ENCODE measurements at regions not wholly inside any gene's neighbourhood (a gene's known extent, or its start where the extent isn't known, plus 50 kb on each side); places are given as distances from the start of the nearest gene placed in this dataset.

DNA sequence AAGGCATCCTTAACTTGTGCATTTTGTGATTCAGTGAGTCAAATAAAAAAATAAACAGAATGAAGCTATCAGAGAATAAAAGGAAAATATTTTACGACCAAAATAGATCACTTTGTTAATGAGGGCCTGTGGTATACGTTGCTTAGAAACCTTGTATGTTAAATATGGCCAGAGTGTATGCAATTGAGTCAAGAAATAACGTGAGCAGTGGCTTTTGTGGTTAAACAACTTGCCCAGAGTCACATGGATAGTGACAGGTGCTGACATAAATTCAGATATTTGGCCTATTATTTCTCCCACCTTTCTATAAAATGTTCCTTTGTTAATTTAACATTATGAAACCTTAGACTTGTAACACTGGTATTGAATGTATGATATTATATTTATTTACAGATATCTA lies 393.4 kb downstream of the PABPC4L start:
- TF ChIP-seq, protein P1, sequence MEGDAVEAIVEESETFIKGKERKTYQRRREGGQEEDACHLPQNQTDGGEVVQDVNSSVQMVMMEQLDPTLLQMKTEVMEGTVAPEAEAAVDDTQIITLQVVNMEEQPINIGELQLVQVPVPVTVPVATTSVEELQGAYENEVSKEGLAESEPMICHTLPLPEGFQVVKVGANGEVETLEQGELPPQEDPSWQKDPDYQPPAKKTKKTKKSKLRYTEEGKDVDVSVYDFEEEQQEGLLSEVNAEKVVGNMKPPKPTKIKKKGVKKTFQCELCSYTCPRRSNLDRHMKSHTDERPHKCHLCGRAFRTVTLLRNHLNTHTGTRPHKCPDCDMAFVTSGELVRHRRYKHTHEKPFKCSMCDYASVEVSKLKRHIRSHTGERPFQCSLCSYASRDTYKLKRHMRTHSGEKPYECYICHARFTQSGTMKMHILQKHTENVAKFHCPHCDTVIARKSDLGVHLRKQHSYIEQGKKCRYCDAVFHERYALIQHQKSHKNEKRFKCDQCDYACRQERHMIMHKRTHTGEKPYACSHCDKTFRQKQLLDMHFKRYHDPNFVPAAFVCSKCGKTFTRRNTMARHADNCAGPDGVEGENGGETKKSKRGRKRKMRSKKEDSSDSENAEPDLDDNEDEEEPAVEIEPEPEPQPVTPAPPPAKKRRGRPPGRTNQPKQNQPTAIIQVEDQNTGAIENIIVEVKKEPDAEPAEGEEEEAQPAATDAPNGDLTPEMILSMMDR (IDR thresholded peaks at IDR 0.05) = no peak
- TF ChIP-seq POLR2A (IDR thresholded peaks at IDR 0.05) = no peak
